Endodermal cell (in vitro differentiated cells): ENCODE measurements at regions not wholly inside any gene's neighbourhood (a gene's known extent, or its start where the extent isn't known, plus 50 kb on each side); places are given as distances from the start of the nearest gene placed in this dataset.
A peak's percentile ranks its signal among the peaks of the same experiment; 100 is the strongest.

Source experiments
- DNase-seq: peaks from one replicate; pipeline ENCODE4 v3.0.0-alpha.2; 2017
- H3K27ac ChIP-seq: 2 replicates; pipeline ENCODE4 v1.5.1; 2013; ENCODE audit warnings: mild to moderate bottlenecking, low read depth, low read length, moderate library complexity
- H3K27me3 ChIP-seq: 2 replicates; pipeline ENCODE4 v1.6.1; 2013; ENCODE audit warnings: mild to moderate bottlenecking, low read length, moderate library complexity; ENCODE audit not compliant: insufficient read depth, control insufficient read depth, poor library complexity, severe bottlenecking
- H3K36me3 ChIP-seq: 2 replicates; pipeline ENCODE4 v1.7.0; 2013; ENCODE audit warnings: mild to moderate bottlenecking, low read length, moderate library complexity; ENCODE audit not compliant: control insufficient read depth, insufficient read depth
- H3K4me1 ChIP-seq: one replicate; pipeline ENCODE4 v1.7.0; 2013; ENCODE audit warnings: low read length; ENCODE audit not compliant: control insufficient read depth, insufficient read depth
- H3K4me3 ChIP-seq: 2 replicates; pipeline ENCODE4 v1.5.1; 2013; ENCODE audit warnings: mild to moderate bottlenecking, low read length, moderate library complexity
- H3K9ac ChIP-seq: 2 replicates; pipeline ENCODE4 v1.6.1; 2013; ENCODE audit warnings: mild to moderate bottlenecking, low read length, moderate library complexity; ENCODE audit not compliant: poor library complexity, severe bottlenecking; ENCODE audit errors: extremely low read depth
- H3K9me3 ChIP-seq: 2 replicates; pipeline ENCODE4 v1.6.1; 2013; ENCODE audit warnings: mild to moderate bottlenecking, low read length, moderate library complexity; ENCODE audit not compliant: control insufficient read depth
- H3K27ac Mint-ChIP-seq: 2 replicates; pipeline ENCODE4 v1.8.0; 2020; ENCODE audit warnings: mixed read lengths
- H3K27me3 Mint-ChIP-seq: 2 replicates; pipeline ENCODE4 v1.8.0; 2021; ENCODE audit warnings: mild to moderate bottlenecking, mixed read lengths; ENCODE audit not compliant: insufficient read depth
- H3K36me3 Mint-ChIP-seq: 2 replicates; pipeline ENCODE4 v1.8.0; 2020; ENCODE audit warnings: low read depth, mixed read lengths
- H3K4me1 Mint-ChIP-seq: 2 replicates; pipeline ENCODE4 v1.8.0; 2020; ENCODE audit warnings: mixed read lengths
- H3K4me3 Mint-ChIP-seq: 2 replicates; pipeline ENCODE4 v1.8.0; 2020; ENCODE audit warnings: mild to moderate bottlenecking, moderate library complexity, mixed read lengths
- H3K9me3 Mint-ChIP-seq: 2 replicates; pipeline ENCODE4 v1.8.0; 2020; ENCODE audit warnings: mild to moderate bottlenecking, mixed read lengths
- CTCF ChIP-seq: fragments of 200-600 bp; sonication (generic); conservative IDR thresholded peaks from 2 replicates; pipeline ENCODE4 v1.5.0; 2021; ENCODE audit warnings: antibody characterized with exemption, mild to moderate bottlenecking
- WGBS, 2 experiments: methylation state at CpG; one replicate each; pipeline versions ENCODE4 v1.1.5 to v1.1.7; 2013; ENCODE audit warnings: missing lambda C conversion rate in 2 of 2, mixed read lengths in 1 of 2; ENCODE audit not compliant: insufficient coverage in 1 of 2, insufficient read length in 1 of 2; 5-methylcytosine and 5-hydroxymethylcytosine counted together

GRCh38 chr12:13924286-13924685 lies 57.1 kb downstream of the GRIN2B start:
- Mint-ChIP-seq H3K27ac (no peak overlapping the region), H3K27me3 (peaks cover 28% of the 10 kb centered on the region), H3K36me3 (no peaks in the 10 kb centered on the region), H3K4me1 (peaks cover 33% of the 10 kb centered on the region), H3K4me3 (no peak overlapping the region), H3K9me3 (peaks cover 2% of the 10 kb centered on the region)
- no peak overlapping the region for H3K9ac ChIP-seq
- DNase-seq = peak; percentile 62
- no peak overlapping the region for H3K27ac ChIP-seq
- TF ChIP-seq CTCF = no peak
- WGBS, 2 experiments = 70% methylated on average over 2 of the region's 2 CpGs; no CpG with 5 or more reads in 1 of the 2 experiments
- no peak overlapping the region for H3K4me3 ChIP-seq
- no peaks in the 10 kb centered on the region for H3K27me3 ChIP-seq
- H3K36me3 ChIP-seq = no peaks in the 10 kb centered on the region
- H3K4me1 ChIP-seq = no peaks in the 10 kb centered on the region
- no peaks in the 10 kb centered on the region for H3K9me3 ChIP-seq

GRCh38 chr12:13918897-13919296 lies 62.5 kb downstream of the GRIN2B start:
- H3K27ac ChIP-seq = no peak overlapping the region
- Mint-ChIP-seq H3K9me3 (peaks cover 2% of the 10 kb centered on the region), H3K36me3 (no peaks in the 10 kb centered on the region), H3K27ac (no peak overlapping the region), H3K4me1 (peaks cover 8% of the 10 kb centered on the region), H3K4me3 (no peak overlapping the region), H3K27me3 (peaks cover 40% of the 10 kb centered on the region)
- WGBS, 2 experiments = 40% methylated on average over 2 of the region's 2 CpGs; no CpG with 5 or more reads in 1 of the 2 experiments
- no peak for DNase-seq
- no peaks in the 10 kb centered on the region for H3K9me3 ChIP-seq
- H3K27me3 ChIP-seq = no peaks in the 10 kb centered on the region
- H3K9ac ChIP-seq = no peak overlapping the region
- no peaks in the 10 kb centered on the region for H3K4me1 ChIP-seq
- H3K36me3 ChIP-seq = no peaks in the 10 kb centered on the region
- no peak for TF ChIP-seq CTCF
- no peak overlapping the region for H3K4me3 ChIP-seq

GRCh38 chr12:13915096-13915495 lies 66.3 kb downstream of the GRIN2B start:
- Mint-ChIP-seq H3K4me1 (no peaks in the 10 kb centered on the region), H3K36me3 (no peaks in the 10 kb centered on the region), H3K9me3 (peaks cover 1% of the 10 kb centered on the region), H3K27ac (no peak overlapping the region), H3K4me3 (no peak overlapping the region), H3K27me3 (peaks cover 58% of the 10 kb centered on the region)
- Histone ChIP-seq H3K9ac (no peak overlapping the region), H3K4me1 (no peaks in the 10 kb centered on the region), H3K27me3 (no peaks in the 10 kb centered on the region), H3K27ac (no peak overlapping the region), H3K9me3 (no peaks in the 10 kb centered on the region), H3K36me3 (no peaks in the 10 kb centered on the region), H3K4me3 (no peak overlapping the region)
- TF ChIP-seq CTCF = no peak
- 94 to 100% methylated on average over 3 of the region's 5 CpGs for WGBS, 2 experiments
- no peak for DNase-seq
